ENCODE measurements at regions not wholly inside any gene's neighbourhood (a gene's known extent, or its start where the extent isn't known, plus 50 kb on each side); places are given as distances from the start of the nearest gene placed in this dataset.

- no peak for TF ChIP-seq CTCF (IDR thresholded peaks at IDR 0.05; ENCODE audit: control extremely low read depth, extremely low read depth)
- no peaks in the 10 kb centered on the region for H3K4me1 ChIP-seq (ENCODE audit: control insufficient read depth in 5 of 5, insufficient read depth in 5 of 5, low read length in 5 of 5)
- H3K4me3 ChIP-seq, result no peak overlapping the region
- DNase-seq (no peak), ATAC-seq (ENCODE audit: insufficient read depth, low FRiP score) (no peak)
- H3K9ac ChIP-seq (ENCODE audit: insufficient read depth in 1 of 2, low read length in 2 of 2), result no peak overlapping the region
- no peaks in the 10 kb centered on the region for H3K27me3 ChIP-seq (ENCODE audit: control insufficient read depth in 3 of 3, insufficient read depth in 3 of 3, low read length in 2 of 3)
- H3K36me3 ChIP-seq (ENCODE audit: control insufficient read depth in 4 of 4, insufficient read depth in 4 of 4, low read length in 4 of 4), result no peaks in the 10 kb centered on the region
- peaks cover 0 to 3% (median 0%) of the 10 kb centered on the region in 4 donors for H3K9me3 ChIP-seq (ENCODE audit: control insufficient read depth in 4 of 4, insufficient read depth in 3 of 4, low read length in 3 of 4)
- no peak overlapping the region for H3K27ac ChIP-seq (ENCODE audit: low read depth in 1 of 2, low read length in 1 of 2)
Measured at GRCh38 chr15:53116169-53116568, 326.0 kb upstream of the ONECUT1 start.

GRCh38 chr15:53115563-53115962, 325.4 kb upstream of the ONECUT1 start:
- DNase-seq (no peak), ATAC-seq (ENCODE audit: insufficient read depth, low FRiP score) (no peak)
- peaks cover 0 to 3% (median 0%) of the 10 kb centered on the region in 4 donors for H3K9me3 ChIP-seq (ENCODE audit: control insufficient read depth in 4 of 4, insufficient read depth in 3 of 4, low read length in 3 of 4)
- no peaks in the 10 kb centered on the region for H3K27me3 ChIP-seq (ENCODE audit: control insufficient read depth in 3 of 3, insufficient read depth in 3 of 3, low read length in 2 of 3)
- no peak overlapping the region for H3K4me3 ChIP-seq
- WGBS, 2 donors, result 84 to 90% methylated on average over 1 of the region's 1 CpG
- H3K4me1 ChIP-seq (ENCODE audit: control insufficient read depth in 5 of 5, insufficient read depth in 5 of 5, low read length in 5 of 5), result no peaks in the 10 kb centered on the region
- no peak for TF ChIP-seq CTCF (IDR thresholded peaks at IDR 0.05; ENCODE audit: control extremely low read depth, extremely low read depth)
- no peaks in the 10 kb centered on the region for H3K36me3 ChIP-seq (ENCODE audit: control insufficient read depth in 4 of 4, insufficient read depth in 4 of 4, low read length in 4 of 4)
- no peak overlapping the region for H3K9ac ChIP-seq (ENCODE audit: insufficient read depth in 1 of 2, low read length in 2 of 2)
- H3K27ac ChIP-seq (ENCODE audit: low read depth in 1 of 2, low read length in 1 of 2), result no peak overlapping the region

- no peak for DNase-seq
- H3K36me3 ChIP-seq (ENCODE audit: control insufficient read depth in 4 of 4, insufficient read depth in 4 of 4, low read length in 4 of 4), result no peaks in the 10 kb centered on the region
- ATAC-seq (ENCODE audit: insufficient read depth, low FRiP score), result no peak
- peaks cover 0 to 3% (median 0%) of the 10 kb centered on the region in 4 donors for H3K9me3 ChIP-seq (ENCODE audit: control insufficient read depth in 4 of 4, insufficient read depth in 3 of 4, low read length in 3 of 4)
- H3K4me1 ChIP-seq (ENCODE audit: control insufficient read depth in 5 of 5, insufficient read depth in 5 of 5, low read length in 5 of 5), result no peaks in the 10 kb centered on the region
- H3K27ac ChIP-seq (ENCODE audit: low read depth in 1 of 2, low read length in 1 of 2), result no peak overlapping the region
- no peaks in the 10 kb centered on the region for H3K27me3 ChIP-seq (ENCODE audit: control insufficient read depth in 3 of 3, insufficient read depth in 3 of 3, low read length in 2 of 3)
- no peak overlapping the region for H3K4me3 ChIP-seq
- H3K9ac ChIP-seq (ENCODE audit: insufficient read depth in 1 of 2, low read length in 2 of 2), result no peak overlapping the region
- TF ChIP-seq CTCF (IDR thresholded peaks at IDR 0.05; ENCODE audit: control extremely low read depth, extremely low read depth), result no peak
- 63 to 73% methylated on average over 3 of the region's 3 CpGs for WGBS, 2 donors
Measured at GRCh38 chr15:53114960-53115359, 324.8 kb upstream of the ONECUT1 start.

- H3K27ac ChIP-seq (ENCODE audit: low read depth in 1 of 2, low read length in 1 of 2), result no peak overlapping the region
- no peak overlapping the region for H3K9ac ChIP-seq (ENCODE audit: insufficient read depth in 1 of 2, low read length in 2 of 2)
- 36 to 58% methylated on average over 4 of the region's 4 CpGs for WGBS, 2 donors
- H3K4me3 ChIP-seq, result no peak overlapping the region
- H3K27me3 ChIP-seq (ENCODE audit: control insufficient read depth in 3 of 3, insufficient read depth in 3 of 3, low read length in 2 of 3), result no peaks in the 10 kb centered on the region
- no peaks in the 10 kb centered on the region for H3K4me1 ChIP-seq (ENCODE audit: control insufficient read depth in 5 of 5, insufficient read depth in 5 of 5, low read length in 5 of 5)
- no peaks in the 10 kb centered on the region for H3K36me3 ChIP-seq (ENCODE audit: control insufficient read depth in 4 of 4, insufficient read depth in 4 of 4, low read length in 4 of 4)
- DNase-seq (no peak), ATAC-seq (ENCODE audit: insufficient read depth, low FRiP score) (no peak)
- no peak for TF ChIP-seq CTCF (IDR thresholded peaks at IDR 0.05; ENCODE audit: control extremely low read depth, extremely low read depth)
- H3K9me3 ChIP-seq (ENCODE audit: control insufficient read depth in 4 of 4, insufficient read depth in 3 of 4, low read length in 3 of 4), result peaks cover 0 to 3% (median 0%) of the 10 kb centered on the region in 4 donors
Measured at GRCh38 chr15:53110999-53111398, 320.9 kb upstream of the ONECUT1 start.

Measured in lung (tissue), 11 donors.